GM12878 (cell line): ENCODE measurements at regions not wholly inside any gene's neighbourhood (a gene's known extent, or its start where the extent isn't known, plus 50 kb on each side); places are given as distances from the start of the nearest gene placed in this dataset.
"Not testable (repeated sequence)": the region's sequence is repeated elsewhere in the genome, so short reads cannot be mapped to it uniquely, and the experiment has no call there.

Source experiments
- ATAC-seq: fragments of 200-7000 bp; cut with Tn5 transposase; 3 replicates; pipeline ENCODE4 v1.9.1; 2020; ENCODE audit warnings: mild to moderate bottlenecking, moderate library complexity
- BruUV-seq: library from RNA; stranded (reverse); fragments of 400-500 nt; replicated peaks from 2 replicates; lab custom pipeline; 2021; lab: Mats Ljungman, UMichigan
- CTCF ChIA-PET: fragments of 300-600 bp; sonication (Branson Sonifier 250); formaldehyde crosslinking; extraction: SDS; loops from one replicate; lab custom pipeline; 2021; ENCODE audit warnings: inconsistent platforms; lab: Yijun Ruan, JAX
- POLR2A ChIA-PET: fragments of 350-600 bp; formaldehyde crosslinking; extraction: SDS; loops from one replicate; lab custom pipeline; 2021; ENCODE audit warnings: inconsistent platforms; lab: Charles Lee
- RAD21 ChIA-PET: fragments of 300-600 bp; sonication (Branson Sonifier 250); formaldehyde crosslinking; loops from one replicate; lab custom pipeline; 2023; ENCODE audit warnings: antibody characterized with exemption; ENCODE audit not compliant: unreplicated experiment; lab: Charles Lee
- SMC1A ChIA-PET: fragments of 300-600 bp; sonication (Branson Sonifier 250); formaldehyde crosslinking; loops from one replicate; lab custom pipeline; 2023; ENCODE audit not compliant: unreplicated experiment, uncharacterized antibody; lab: Charles Lee
- DNase-seq: peaks from one replicate; pipeline ENCODE4 v3.0.0-alpha.2; 2011; ENCODE audit warnings: low read depth, low spot score
- FAIRE-seq: peaks from 3 replicates; lab custom pipeline; 2011; peaks lifted over from hg19 to GRCh38; lab: Jason Lieb, UNC
- H2AFZ ChIP-seq: 2 replicates; pipeline ENCODE4 v1.6.0; 2011; ENCODE audit warnings: low read depth, low read length, control low read depth; ENCODE audit not compliant: control insufficient read depth
- H3K27ac ChIP-seq: 2 replicates; pipeline ENCODE4 v1.5.1; 2011; ENCODE audit warnings: control low read depth; ENCODE audit not compliant: control insufficient read depth, insufficient read depth
- H3K27me3 ChIP-seq, 2 experiments: replicated peaks in 1 of 2; 2 replicates each; pipeline versions ENCODE4 v1.6.0 to v1.6.1; 2011; ENCODE audit warnings: low read length in 1 of 2; ENCODE audit not compliant: control insufficient read depth in 2 of 2, insufficient read depth in 2 of 2
- H3K36me3 ChIP-seq, 2 experiments: 2 replicates each; pipeline ENCODE4 v1.5.1; 2011; ENCODE audit warnings: low read length in 1 of 2; ENCODE audit not compliant: control insufficient read depth in 2 of 2, insufficient read depth in 2 of 2
- H3K4me1 ChIP-seq: 2 replicates; pipeline ENCODE4 v1.6.1; 2011; ENCODE audit warnings: mild to moderate bottlenecking, low read length, moderate library complexity, mixed read lengths; ENCODE audit not compliant: control insufficient read depth, insufficient read depth
- H3K4me2 ChIP-seq: 2 replicates; pipeline ENCODE4 v1.6.0; 2011; ENCODE audit warnings: control low read depth; ENCODE audit not compliant: control insufficient read depth, insufficient read depth
- H3K4me3 ChIP-seq: fragments of 200-600 bp; sonication (generic); 2 replicates; pipeline ENCODE4 v1.5.1; 2016
- H3K79me2 ChIP-seq: 2 replicates; pipeline ENCODE4 v1.6.0; 2011; ENCODE audit warnings: low read length; ENCODE audit not compliant: control insufficient read depth, insufficient read depth
- H3K9ac ChIP-seq: 2 replicates; pipeline ENCODE4 v1.8.0; 2011; ENCODE audit warnings: low read length, control low read depth, mixed read lengths; ENCODE audit not compliant: control insufficient read depth, insufficient read depth
- H3K9me3 ChIP-seq: replicated peaks from 3 replicates; pipeline ENCODE4 v1.5.1; 2011; ENCODE audit warnings: mild to moderate bottlenecking, low read length; ENCODE audit not compliant: control insufficient read depth, insufficient read depth
- H4K20me1 ChIP-seq: 2 replicates; pipeline ENCODE4 v1.6.0; 2011; ENCODE audit not compliant: control insufficient read depth, insufficient read depth
- WGBS: methylation state at CpG from one replicate; pipeline ENCODE4 v1.1.6; 2016; ENCODE audit warnings: low lambda C conversion rate; ENCODE audit not compliant: insufficient replicate concordance, insufficient coverage; ENCODE audit errors: missing lambda C conversion rate; 5-methylcytosine and 5-hydroxymethylcytosine counted together
- in situ Hi-C: fragments of 300-500 bp; cut with MboI; formaldehyde crosslinking; loops from 9 replicates; pipeline ENCODE4 v1.14.3; 2018; ENCODE audit warnings: mixed read lengths
- intact Hi-C: fragments of 100-400 bp; cut with micrococcal nuclease; formaldehyde crosslinking; loops from one replicate; pipeline ENCODE4 v1.14.2; 2022; ENCODE audit not compliant: unreplicated experiment

- H3K4me1 ChIP-seq, H3K4me3 ChIP-seq, H3K27me3 ChIP-seq, H2AFZ ChIP-seq, H3K36me3 ChIP-seq, ATAC-seq, FAIRE-seq, RAD21 ChIA-PET, H3K27ac ChIP-seq, H3K79me2 ChIP-seq, intact Hi-C loops, POLR2A ChIA-PET, H4K20me1 ChIP-seq, H3K9ac ChIP-seq, SMC1A ChIA-PET, DNase-seq, H3K4me2 ChIP-seq, CTCF ChIA-PET, BruUV-seq, in situ Hi-C loops, H3K9me3 ChIP-seq: not testable (repeated sequence)
- 38% methylated on average over 4 of the region's 4 CpGs for WGBS
Measured at GRCh38 chr12:115366277-115366676, 682.3 kb upstream of the TBX3 start.

DNA sequence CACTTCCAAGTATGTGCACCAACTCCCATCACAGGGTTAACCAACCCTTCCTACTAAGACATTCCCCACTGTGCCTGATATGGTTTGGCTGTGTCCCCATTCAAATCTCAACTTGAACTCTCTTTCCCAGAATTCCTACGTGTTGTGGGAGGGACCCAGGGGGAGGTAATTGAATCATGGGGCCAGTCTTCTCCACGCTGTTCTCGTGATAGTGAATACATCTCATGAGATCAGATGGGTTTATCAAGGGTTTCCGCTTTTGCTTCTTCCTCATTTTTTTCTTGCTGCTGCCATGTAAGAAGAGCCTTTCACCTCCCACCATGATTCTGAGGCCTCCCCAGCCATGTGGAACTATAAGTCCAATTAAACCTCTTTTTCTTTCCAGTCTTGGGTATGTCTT, 681.8 kb upstream of the TBX3 start:
- intact Hi-C loops, BruUV-seq, FAIRE-seq, H3K9me3 ChIP-seq, in situ Hi-C loops, RAD21 ChIA-PET, H2AFZ ChIP-seq, H3K27ac ChIP-seq, H3K27me3 ChIP-seq, ATAC-seq, POLR2A ChIA-PET, H3K9ac ChIP-seq, H3K79me2 ChIP-seq, H3K4me2 ChIP-seq, SMC1A ChIA-PET, H3K4me3 ChIP-seq, H4K20me1 ChIP-seq, DNase-seq, H3K36me3 ChIP-seq, H3K4me1 ChIP-seq, CTCF ChIA-PET: not testable (repeated sequence)
- 40% methylated on average over 4 of the region's 4 CpGs for WGBS
